Activated T-cell treated with anti-CD3 and anti-CD28 coated beads, Interleukin-2, amount 50 U/mL, for 72 hours (primary cell): ENCODE measurements at regions not wholly inside any gene's neighbourhood (a gene's known extent, or its start where the extent isn't known, plus 50 kb on each side); places are given as distances from the start of the nearest gene placed in this dataset.

Experiments
- ATAC-seq, 2 donors: fragments of 150-1000 bp; cut with Tn5 transposase; replicated peaks in 1 of 2; 2 replicates each; pipeline ENCODE4 v1.10.0; 2021; ENCODE audit warnings: moderate library complexity in 2 of 2, mild to moderate bottlenecking in 1 of 2
- DNase-seq, 2 donors: peaks; one replicate each; pipeline ENCODE4 v3.0.0; 2021 to 2022; ENCODE audit warnings: mixed read lengths in 1 of 2
- H3K27ac Mint-ChIP-seq: one replicate; pipeline ENCODE4 v1.8.0; 2022; ENCODE audit warnings: mild to moderate bottlenecking, moderate library complexity, mixed read lengths
- H3K27me3 Mint-ChIP-seq: one replicate; pipeline ENCODE4 v1.8.0; 2022; ENCODE audit warnings: low read depth, mixed read lengths
- H3K36me3 Mint-ChIP-seq, 2 donors: one replicate each; pipeline ENCODE4 v1.8.0; 2022; ENCODE audit warnings: mixed read lengths in 2 of 2, mild to moderate bottlenecking in 1 of 2; ENCODE audit not compliant: insufficient read depth in 2 of 2
- H3K4me1 Mint-ChIP-seq: one replicate; pipeline ENCODE4 v1.8.0; 2022; ENCODE audit warnings: low read depth, mixed read lengths
- H3K4me3 Mint-ChIP-seq, 2 donors: one replicate each; pipeline ENCODE4 v1.8.0; 2022; ENCODE audit warnings: mild to moderate bottlenecking in 2 of 2, mixed read lengths in 2 of 2, moderate library complexity in 2 of 2
- H3K9me3 Mint-ChIP-seq, 2 donors: one replicate each; pipeline ENCODE4 v1.8.0; 2022; ENCODE audit warnings: mixed read lengths in 2 of 2

DNA sequence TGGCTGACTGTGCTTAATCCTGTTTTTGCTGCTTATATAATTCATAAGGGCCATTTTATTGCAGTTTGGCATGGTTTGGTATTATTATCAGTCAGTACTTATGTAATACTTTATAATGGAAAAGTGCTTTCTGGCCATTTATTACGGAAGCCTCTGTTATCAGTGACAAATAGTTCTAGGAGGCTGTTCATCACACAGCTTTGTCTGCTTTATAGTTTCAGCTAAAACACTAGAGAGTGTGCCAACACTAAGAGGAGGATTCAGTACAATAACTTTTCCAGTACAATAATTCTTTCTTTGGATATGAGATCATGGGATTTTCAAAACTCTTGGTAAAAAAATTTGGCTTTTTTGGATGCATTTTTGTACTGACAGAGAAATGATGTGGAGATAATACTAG is 102.9 kb upstream of the PTGFR start:
- Mint-ChIP-seq H3K27ac (no peak overlapping the region), H3K4me3 (no peak overlapping the region)
- no peak for DNase-seq

DNA sequence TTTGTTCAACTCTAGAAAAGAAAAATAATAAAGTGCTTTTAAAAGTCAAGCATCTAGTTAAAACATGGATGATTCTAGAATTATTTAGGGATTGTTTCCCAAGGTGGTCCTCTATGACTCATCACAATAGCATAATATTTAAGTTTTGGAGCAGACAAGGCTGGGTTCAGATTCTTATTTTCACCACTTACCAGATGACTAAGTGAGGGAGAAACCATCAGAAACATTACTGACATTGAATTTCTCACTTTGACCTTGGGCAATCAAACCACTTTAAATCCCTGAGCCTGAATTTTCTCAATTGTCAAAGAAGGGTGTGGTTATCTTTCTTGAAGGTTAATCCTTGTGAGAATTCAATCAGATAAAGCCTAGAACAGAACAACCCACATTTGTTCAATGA is 102.5 kb upstream of the PTGFR start:
- Mint-ChIP-seq H3K4me1 (no peaks in the 10 kb centered on the region), H3K27me3 (no peaks in the 10 kb centered on the region), H3K4me3 (no peak overlapping the region), H3K9me3 (peaks cover 1 to 2% of the 10 kb centered on the region in 2 donors), H3K36me3 (no peaks in the 10 kb centered on the region), H3K27ac (no peak overlapping the region)
- ATAC-seq (no peak), DNase-seq (no peak)

More for the DNA sequence above, 102.9 kb upstream of the PTGFR start:
- Mint-ChIP-seq H3K36me3 (no peaks in the 10 kb centered on the region), H3K9me3 (peaks cover 1 to 2% of the 10 kb centered on the region in 2 donors), H3K4me1 (no peaks in the 10 kb centered on the region), H3K27me3 (no peaks in the 10 kb centered on the region)
- no peak for ATAC-seq

DNA sequence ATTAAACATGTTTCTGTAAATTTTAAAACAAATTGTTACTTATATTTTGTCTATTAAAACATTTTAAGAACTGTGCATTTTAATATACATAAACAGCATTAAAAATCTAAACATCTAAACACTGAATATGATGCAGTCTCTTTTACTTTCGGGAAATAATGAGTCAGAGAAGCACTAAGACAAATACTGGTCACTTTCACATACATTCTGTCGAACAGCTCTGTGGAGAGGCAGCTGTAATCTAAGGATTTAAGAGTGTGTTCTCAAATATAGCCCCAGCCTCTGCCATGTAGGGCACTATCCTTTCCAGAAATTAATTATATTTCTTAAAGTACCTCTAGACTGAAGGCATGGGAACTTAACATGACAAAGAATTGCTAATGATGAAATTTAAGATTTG is 89.6 kb upstream of the PTGFR start:
- peaks cover 0 to 4% of the 10 kb centered on the region in 2 donors for H3K9me3 Mint-ChIP-seq
- H3K4me3 Mint-ChIP-seq = no peak overlapping the region
- no peaks in the 10 kb centered on the region for H3K36me3 Mint-ChIP-seq
- H3K27me3 Mint-ChIP-seq = peaks cover 5% of the 10 kb centered on the region
- H3K4me1 Mint-ChIP-seq = no peaks in the 10 kb centered on the region
- no peak for DNase-seq
- ATAC-seq = no peak
- no peak overlapping the region for H3K27ac Mint-ChIP-seq

DNA sequence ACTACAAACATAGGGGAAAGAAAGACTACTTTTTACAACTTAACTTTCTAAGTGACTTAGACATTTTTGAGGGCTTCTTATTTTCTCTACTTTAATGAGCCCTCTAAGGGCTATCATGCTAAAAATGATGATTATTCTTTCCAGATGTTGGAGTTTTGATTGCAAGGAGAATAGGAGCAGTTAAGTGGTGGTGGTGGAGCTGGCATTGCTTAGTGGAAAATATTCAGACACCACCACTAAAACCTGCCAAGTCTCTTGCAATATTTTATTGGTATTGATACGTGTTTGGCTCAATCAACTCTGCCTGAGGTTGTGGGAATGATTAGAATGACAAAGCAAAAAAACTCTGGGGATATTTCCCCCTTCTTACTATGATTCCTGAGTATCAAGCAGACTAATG is 82.6 kb upstream of the PTGFR start:
- H3K36me3 Mint-ChIP-seq = peaks cover 0 to 1% of the 10 kb centered on the region in 2 donors
- H3K27ac Mint-ChIP-seq = no peak overlapping the region
- no peak overlapping the region for H3K4me3 Mint-ChIP-seq
- H3K27me3 Mint-ChIP-seq = no peaks in the 10 kb centered on the region
- no peaks in the 10 kb centered on the region for H3K4me1 Mint-ChIP-seq
- peaks cover 4 to 11% of the 10 kb centered on the region in 2 donors for H3K9me3 Mint-ChIP-seq
- ATAC-seq (no peak), DNase-seq (no peak)

DNA sequence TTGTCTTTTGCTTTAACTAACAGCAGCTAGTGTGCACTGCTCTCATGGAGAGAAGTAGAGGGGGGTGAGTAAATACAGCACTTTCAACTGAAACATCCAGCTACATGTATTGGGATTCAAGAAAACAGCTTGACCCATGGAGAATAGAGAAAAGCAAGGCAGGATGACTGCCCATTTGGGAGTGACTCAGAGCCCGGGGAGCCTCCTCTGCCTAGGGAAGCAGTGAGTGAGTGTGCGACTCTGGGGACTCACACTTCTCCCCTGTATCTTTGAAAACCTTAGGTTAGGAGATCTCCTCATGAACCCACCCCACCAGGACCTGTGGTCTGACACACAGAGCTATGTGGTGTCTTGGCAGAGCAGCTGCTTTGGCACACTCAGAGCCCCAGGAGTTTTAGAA is 82.0 kb upstream of the PTGFR start:
- peaks cover 0 to 1% of the 10 kb centered on the region in 2 donors for H3K36me3 Mint-ChIP-seq
- no peaks in the 10 kb centered on the region for H3K27me3 Mint-ChIP-seq
- ATAC-seq (no peak), DNase-seq (no peak)
- H3K27ac Mint-ChIP-seq = no peak overlapping the region
- H3K9me3 Mint-ChIP-seq = peaks cover 4 to 11% of the 10 kb centered on the region in 2 donors
- no peaks in the 10 kb centered on the region for H3K4me1 Mint-ChIP-seq
- H3K4me3 Mint-ChIP-seq = no peak overlapping the region

DNA sequence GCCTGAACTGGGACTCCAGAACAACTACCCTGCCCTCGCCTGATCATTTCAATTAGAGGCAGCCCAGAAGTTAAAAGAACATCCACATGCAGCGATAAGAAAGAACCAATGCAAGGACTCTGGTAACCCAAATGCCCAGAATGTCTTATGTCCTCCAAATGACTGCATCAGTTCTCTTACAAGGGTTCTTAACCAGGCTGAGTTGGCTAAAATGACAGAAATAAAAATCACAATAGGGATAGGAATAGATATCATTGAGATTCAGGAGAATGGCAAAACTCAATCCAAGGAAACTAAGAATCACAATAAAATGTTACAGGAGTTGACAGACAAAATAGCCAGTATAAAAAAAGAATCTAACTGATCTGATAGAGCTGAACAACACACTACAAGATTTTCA is 80.1 kb upstream of the PTGFR start:
- no peak overlapping the region for H3K27ac Mint-ChIP-seq
- H3K9me3 Mint-ChIP-seq = peaks cover 4 to 11% of the 10 kb centered on the region in 2 donors
- peaks cover 0 to 1% of the 10 kb centered on the region in 2 donors for H3K36me3 Mint-ChIP-seq
- no peak for DNase-seq
- H3K4me3 Mint-ChIP-seq = no peak overlapping the region
- no peaks in the 10 kb centered on the region for H3K27me3 Mint-ChIP-seq
- ATAC-seq = no peak
- H3K4me1 Mint-ChIP-seq = no peaks in the 10 kb centered on the region

DNA sequence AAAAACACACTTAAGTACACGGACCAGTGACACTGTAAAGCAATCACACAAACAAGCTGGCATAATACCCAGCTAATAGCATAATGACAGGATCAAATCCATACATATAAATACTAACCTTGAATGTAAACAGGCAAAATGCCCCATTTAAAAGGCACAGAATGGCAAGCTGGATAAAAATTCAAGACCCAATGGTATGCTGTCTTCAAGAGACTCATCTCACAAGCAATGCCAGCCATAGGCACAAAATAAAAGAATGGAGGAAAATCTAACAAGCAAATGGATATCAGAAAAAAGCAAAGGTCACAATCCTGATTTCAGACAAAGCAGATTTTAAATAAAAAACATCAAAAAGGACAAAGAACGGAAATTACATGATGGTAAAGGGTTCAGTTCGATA is 79.1 kb upstream of the PTGFR start:
- H3K9me3 Mint-ChIP-seq = peaks cover 4 to 11% of the 10 kb centered on the region in 2 donors
- no peak overlapping the region for H3K27ac Mint-ChIP-seq
- H3K4me3 Mint-ChIP-seq = no peak overlapping the region
- no peak for ATAC-seq
- peaks cover 0 to 1% of the 10 kb centered on the region in 2 donors for H3K36me3 Mint-ChIP-seq
- H3K27me3 Mint-ChIP-seq = no peaks in the 10 kb centered on the region
- DNase-seq = no peak
- H3K4me1 Mint-ChIP-seq = no peaks in the 10 kb centered on the region

DNA sequence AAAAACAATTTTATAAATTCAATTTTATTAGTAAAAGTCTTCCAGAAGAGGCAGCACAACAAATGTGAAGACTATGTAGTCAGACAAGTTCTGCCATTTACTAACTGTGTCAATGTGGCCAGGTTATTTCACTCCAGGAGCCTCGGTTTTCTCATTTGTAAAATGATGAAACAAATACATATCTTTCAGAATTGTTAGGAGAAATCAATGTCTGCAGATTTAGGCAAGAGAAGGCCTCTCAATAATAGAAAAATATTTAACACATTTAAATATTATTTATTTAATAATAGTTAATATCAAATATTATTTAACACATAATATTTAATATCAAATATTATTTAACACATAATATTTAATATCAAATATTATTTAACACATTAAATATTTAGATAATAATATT is 75.6 kb upstream of the PTGFR start:
- peaks cover 4 to 11% of the 10 kb centered on the region in 2 donors for H3K9me3 Mint-ChIP-seq
- no peaks in the 10 kb centered on the region for H3K27me3 Mint-ChIP-seq
- peaks cover 0 to 1% of the 10 kb centered on the region in 2 donors for H3K36me3 Mint-ChIP-seq
- no peak overlapping the region for H3K27ac Mint-ChIP-seq
- no peak for DNase-seq
- H3K4me1 Mint-ChIP-seq = no peaks in the 10 kb centered on the region
- ATAC-seq = no peak
- H3K4me3 Mint-ChIP-seq = no peak overlapping the region

DNA sequence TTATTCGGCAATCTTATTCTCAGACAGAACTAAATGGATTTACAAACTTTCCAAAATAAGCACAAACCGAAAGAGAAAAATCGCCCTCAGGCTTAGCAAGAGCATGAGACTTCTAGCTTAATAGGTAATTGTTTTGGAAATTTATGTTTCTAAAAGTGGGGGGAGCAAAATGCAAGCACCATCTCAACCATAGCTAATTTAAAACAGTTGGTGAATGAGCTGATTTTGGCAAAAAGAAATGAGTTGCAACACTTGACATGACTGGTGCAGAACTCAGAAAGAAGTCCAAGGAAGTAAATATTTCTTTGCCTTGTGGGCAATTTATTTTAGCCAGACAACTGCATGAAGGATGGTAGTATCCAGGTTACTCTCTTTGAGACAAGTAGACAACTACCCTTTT is 71.5 kb upstream of the PTGFR start:
- no peak overlapping the region for H3K4me3 Mint-ChIP-seq
- no peak overlapping the region for H3K27ac Mint-ChIP-seq
- peaks cover 0 to 2% of the 10 kb centered on the region in 2 donors for H3K9me3 Mint-ChIP-seq
- ATAC-seq = no peak
- no peaks in the 10 kb centered on the region for H3K4me1 Mint-ChIP-seq
- no peaks in the 10 kb centered on the region for H3K36me3 Mint-ChIP-seq
- no peak for DNase-seq
- no peaks in the 10 kb centered on the region for H3K27me3 Mint-ChIP-seq

DNA sequence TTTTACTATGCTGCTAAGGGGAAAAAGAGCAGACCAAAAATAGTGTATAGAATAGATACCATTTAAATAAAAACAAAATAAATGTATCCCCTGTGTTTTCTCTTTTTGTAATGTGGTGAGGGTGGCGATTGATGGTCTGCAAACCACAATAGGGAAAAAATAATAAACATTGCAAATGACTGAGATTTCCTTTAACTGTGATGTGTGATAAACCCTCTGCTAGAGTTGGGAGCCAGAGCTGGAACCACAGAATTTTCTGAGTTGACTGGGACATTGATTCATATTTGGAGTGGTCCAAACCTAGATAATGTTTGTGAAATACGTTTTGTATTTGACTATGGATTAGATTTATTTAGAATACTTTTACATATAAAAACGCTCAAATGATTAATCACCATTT is 70.6 kb upstream of the PTGFR start:
- Mint-ChIP-seq H3K36me3 (no peaks in the 10 kb centered on the region), H3K27me3 (no peaks in the 10 kb centered on the region), H3K4me1 (no peaks in the 10 kb centered on the region), H3K4me3 (no peak overlapping the region), H3K27ac (no peak overlapping the region), H3K9me3 (peaks cover 0 to 2% of the 10 kb centered on the region in 2 donors)
- no peak for DNase-seq
- no peak for ATAC-seq

DNA sequence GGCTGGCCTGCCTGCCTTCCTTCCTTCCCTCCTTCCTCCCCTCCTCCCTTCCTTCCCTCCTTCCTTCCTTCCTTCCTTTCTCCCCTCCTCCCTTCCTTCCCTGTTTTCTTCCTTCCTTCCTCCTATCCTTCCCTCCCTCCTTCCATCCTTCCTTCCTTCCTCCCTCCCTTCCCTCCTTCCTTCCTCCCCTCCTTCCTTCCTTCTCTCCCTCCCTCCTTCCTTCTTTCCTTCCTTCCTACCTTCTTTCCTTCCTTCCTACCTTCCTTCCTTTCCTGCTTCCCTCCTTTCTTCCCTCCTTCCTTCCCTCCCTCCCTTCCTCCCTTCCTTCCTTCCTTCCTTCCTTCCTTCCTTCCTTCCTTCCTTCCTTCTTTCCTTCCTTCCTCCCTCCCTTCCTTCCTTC is 70.1 kb upstream of the PTGFR start:
- DNase-seq (no peak), ATAC-seq (no peak)
- Mint-ChIP-seq H3K27ac (no peak overlapping the region), H3K27me3 (no peaks in the 10 kb centered on the region), H3K4me3 (no peak overlapping the region), H3K4me1 (no peaks in the 10 kb centered on the region), H3K36me3 (no peaks in the 10 kb centered on the region), H3K9me3 (peaks cover 0 to 2% of the 10 kb centered on the region in 2 donors)

DNA sequence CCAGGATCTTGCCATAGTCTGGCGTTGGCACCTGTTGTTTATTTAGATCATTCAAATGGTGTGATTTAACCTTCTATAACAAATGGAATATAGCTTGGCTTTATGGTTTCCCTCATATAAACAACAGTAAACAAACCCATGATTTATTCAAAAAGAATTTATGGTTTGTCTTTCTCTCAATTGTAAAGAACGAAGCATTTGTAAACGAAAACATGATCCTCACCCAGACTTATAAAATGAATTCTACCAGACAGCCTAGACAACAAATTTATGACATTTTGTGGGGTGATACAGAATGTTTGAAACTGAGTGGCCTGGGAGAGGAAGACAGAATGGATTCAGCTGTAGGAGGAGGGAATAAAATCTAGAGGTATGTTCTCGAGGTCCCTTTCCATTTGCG is 66.1 kb upstream of the PTGFR start:
- Mint-ChIP-seq H3K4me3 (no peak overlapping the region), H3K27me3 (no peaks in the 10 kb centered on the region), H3K9me3 (peaks cover 0 to 2% of the 10 kb centered on the region in 2 donors), H3K27ac (no peak overlapping the region), H3K36me3 (no peaks in the 10 kb centered on the region), H3K4me1 (no peaks in the 10 kb centered on the region)
- DNase-seq = no peak
- ATAC-seq = no peak

DNA sequence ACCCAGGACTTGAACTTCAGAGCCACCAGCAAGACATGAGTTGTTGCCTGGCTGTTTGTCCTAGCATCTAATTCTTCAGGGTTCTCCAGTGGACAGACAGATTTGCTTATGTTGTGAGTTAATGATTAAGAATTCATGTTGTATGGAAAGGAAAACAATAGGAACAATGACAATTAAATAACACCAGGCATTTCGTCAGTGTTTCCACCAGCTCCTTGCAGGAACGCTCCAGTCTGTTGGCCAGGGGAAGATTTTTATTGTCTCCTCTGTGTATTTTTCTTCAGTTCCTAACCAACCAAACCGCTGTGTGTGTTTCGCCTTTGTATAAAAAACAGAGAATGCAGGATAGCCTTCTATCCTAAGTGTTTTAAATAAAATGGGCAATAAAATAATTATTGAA is 64.4 kb upstream of the PTGFR start:
- H3K27ac Mint-ChIP-seq = no peak overlapping the region
- DNase-seq = no peak
- no peak for ATAC-seq
- H3K4me1 Mint-ChIP-seq = no peaks in the 10 kb centered on the region
- no peaks in the 10 kb centered on the region for H3K36me3 Mint-ChIP-seq
- H3K27me3 Mint-ChIP-seq = no peaks in the 10 kb centered on the region
- H3K4me3 Mint-ChIP-seq = no peak overlapping the region
- H3K9me3 Mint-ChIP-seq = no peaks in the 10 kb centered on the region

DNA sequence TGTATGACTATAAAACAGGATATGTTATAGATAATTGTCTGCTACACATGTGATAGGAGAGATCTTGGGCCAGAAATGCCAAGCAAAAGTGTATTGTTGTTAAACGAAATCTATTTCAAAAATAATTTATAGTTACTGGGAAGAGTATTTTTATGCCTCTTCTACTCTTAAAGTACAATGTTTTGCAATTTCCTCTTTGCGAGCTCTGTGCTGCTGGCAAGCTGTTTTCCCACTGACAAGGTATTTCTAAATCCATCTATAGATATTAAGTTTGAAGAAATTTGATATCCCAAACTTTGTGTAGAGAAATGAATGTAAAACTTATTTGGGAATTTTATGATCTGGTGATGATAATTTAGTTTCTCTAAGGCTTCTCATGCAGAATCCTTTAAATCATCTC is 63.3 kb upstream of the PTGFR start:
- no peak overlapping the region for H3K4me3 Mint-ChIP-seq
- H3K9me3 Mint-ChIP-seq = no peaks in the 10 kb centered on the region
- DNase-seq (no peak), ATAC-seq (no peak)
- no peaks in the 10 kb centered on the region for H3K36me3 Mint-ChIP-seq
- no peaks in the 10 kb centered on the region for H3K4me1 Mint-ChIP-seq
- H3K27ac Mint-ChIP-seq = no peak overlapping the region
- no peaks in the 10 kb centered on the region for H3K27me3 Mint-ChIP-seq
